HL-60 (cell line): ENCODE measurements at regions not wholly inside any gene's neighbourhood (a gene's known extent, or its start where the extent isn't known, plus 50 kb on each side); places are given as distances from the start of the nearest gene placed in this dataset.

Source experiments
- DNase-seq, 2 experiments: peaks; one replicate each; pipeline ENCODE4 v3.0.0-alpha.2; 2010 to 2020; ENCODE audit warnings: low read depth in 1 of 2, low spot score in 1 of 2
- H3K27ac ChIP-seq: fragments of 250-450 bp; sonication (Bioruptor Pico); replicated peaks from 2 replicates; pipeline ENCODE4 v1.5.1; 2020; ENCODE audit warnings: mild to moderate bottlenecking, moderate library complexity
- H3K27me3 ChIP-seq: fragments of 250-450 bp; sonication (Bioruptor Pico); 2 replicates; pipeline ENCODE4 v1.5.1; 2021; ENCODE audit warnings: mild to moderate bottlenecking, moderate library complexity; ENCODE audit not compliant: insufficient read depth, poor library complexity, severe bottlenecking
- H3K4me3 ChIP-seq: replicated peaks from 2 replicates; pipeline ENCODE4 v1.5.1; 2011; ENCODE audit warnings: mild to moderate bottlenecking, control low read depth, low read length; ENCODE audit not compliant: insufficient read depth
- GABPA ChIP-seq: IDR thresholded peaks from 2 replicates; pipeline ENCODE4 v1.6.1; 2012; ENCODE audit warnings: low read depth
- POLR2AphosphoS5 ChIP-seq: IDR thresholded peaks from 2 replicates; pipeline ENCODE4 v1.6.1; 2012; ENCODE audit warnings: low read depth
- SPI1 ChIP-seq: IDR thresholded peaks from 2 replicates; pipeline ENCODE4 v1.6.1; 2012; ENCODE audit warnings: low read depth, mild to moderate bottlenecking, borderline replicate concordance
- TF ChIP-seq, protein P1 (sequence below): IDR thresholded peaks from one replicate; pipeline ENCODE4 v1.5.1; 2011; ENCODE audit warnings: low read length, control low read depth, inconsistent platforms; ENCODE audit not compliant: insufficient read depth
- TF ChIP-seq, protein P2 (sequence below): IDR thresholded peaks from 2 replicates; pipeline ENCODE4 v1.6.1; 2012; ENCODE audit warnings: low read depth; ENCODE audit not compliant: insufficient replicate concordance

DNA sequence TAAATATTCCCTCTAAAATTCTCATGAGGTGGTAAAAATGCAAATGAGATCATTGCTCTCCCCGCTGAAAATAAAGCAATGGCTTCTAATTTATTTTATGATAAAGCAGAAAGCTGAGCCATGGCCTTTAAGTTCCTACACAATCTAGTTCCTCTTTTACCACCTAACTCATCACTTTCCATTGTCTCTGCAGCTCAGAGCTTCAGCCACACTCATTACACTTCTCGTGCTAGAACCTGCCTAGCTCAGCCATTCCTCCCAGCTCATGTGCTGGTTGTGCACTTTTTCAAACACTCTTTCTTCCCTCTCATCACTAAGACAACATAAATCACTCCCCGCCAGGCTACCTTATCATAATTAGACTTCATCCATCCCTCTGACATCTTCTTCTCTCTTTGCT, 1112.1 kb upstream of the PRKX start:
- H3K4me3 ChIP-seq, result no peak overlapping the region
- H3K27ac ChIP-seq, result no peak overlapping the region
- H3K27me3 ChIP-seq, result no peaks in the 10 kb centered on the region
- no peak for DNase-seq
- TF ChIP-seq GABPA (no peak), POLR2AphosphoS5 (no peak), SPI1 (no peak)
- TF ChIP-seq, protein P1, sequence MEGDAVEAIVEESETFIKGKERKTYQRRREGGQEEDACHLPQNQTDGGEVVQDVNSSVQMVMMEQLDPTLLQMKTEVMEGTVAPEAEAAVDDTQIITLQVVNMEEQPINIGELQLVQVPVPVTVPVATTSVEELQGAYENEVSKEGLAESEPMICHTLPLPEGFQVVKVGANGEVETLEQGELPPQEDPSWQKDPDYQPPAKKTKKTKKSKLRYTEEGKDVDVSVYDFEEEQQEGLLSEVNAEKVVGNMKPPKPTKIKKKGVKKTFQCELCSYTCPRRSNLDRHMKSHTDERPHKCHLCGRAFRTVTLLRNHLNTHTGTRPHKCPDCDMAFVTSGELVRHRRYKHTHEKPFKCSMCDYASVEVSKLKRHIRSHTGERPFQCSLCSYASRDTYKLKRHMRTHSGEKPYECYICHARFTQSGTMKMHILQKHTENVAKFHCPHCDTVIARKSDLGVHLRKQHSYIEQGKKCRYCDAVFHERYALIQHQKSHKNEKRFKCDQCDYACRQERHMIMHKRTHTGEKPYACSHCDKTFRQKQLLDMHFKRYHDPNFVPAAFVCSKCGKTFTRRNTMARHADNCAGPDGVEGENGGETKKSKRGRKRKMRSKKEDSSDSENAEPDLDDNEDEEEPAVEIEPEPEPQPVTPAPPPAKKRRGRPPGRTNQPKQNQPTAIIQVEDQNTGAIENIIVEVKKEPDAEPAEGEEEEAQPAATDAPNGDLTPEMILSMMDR, result no peak
- TF ChIP-seq, protein P2, sequence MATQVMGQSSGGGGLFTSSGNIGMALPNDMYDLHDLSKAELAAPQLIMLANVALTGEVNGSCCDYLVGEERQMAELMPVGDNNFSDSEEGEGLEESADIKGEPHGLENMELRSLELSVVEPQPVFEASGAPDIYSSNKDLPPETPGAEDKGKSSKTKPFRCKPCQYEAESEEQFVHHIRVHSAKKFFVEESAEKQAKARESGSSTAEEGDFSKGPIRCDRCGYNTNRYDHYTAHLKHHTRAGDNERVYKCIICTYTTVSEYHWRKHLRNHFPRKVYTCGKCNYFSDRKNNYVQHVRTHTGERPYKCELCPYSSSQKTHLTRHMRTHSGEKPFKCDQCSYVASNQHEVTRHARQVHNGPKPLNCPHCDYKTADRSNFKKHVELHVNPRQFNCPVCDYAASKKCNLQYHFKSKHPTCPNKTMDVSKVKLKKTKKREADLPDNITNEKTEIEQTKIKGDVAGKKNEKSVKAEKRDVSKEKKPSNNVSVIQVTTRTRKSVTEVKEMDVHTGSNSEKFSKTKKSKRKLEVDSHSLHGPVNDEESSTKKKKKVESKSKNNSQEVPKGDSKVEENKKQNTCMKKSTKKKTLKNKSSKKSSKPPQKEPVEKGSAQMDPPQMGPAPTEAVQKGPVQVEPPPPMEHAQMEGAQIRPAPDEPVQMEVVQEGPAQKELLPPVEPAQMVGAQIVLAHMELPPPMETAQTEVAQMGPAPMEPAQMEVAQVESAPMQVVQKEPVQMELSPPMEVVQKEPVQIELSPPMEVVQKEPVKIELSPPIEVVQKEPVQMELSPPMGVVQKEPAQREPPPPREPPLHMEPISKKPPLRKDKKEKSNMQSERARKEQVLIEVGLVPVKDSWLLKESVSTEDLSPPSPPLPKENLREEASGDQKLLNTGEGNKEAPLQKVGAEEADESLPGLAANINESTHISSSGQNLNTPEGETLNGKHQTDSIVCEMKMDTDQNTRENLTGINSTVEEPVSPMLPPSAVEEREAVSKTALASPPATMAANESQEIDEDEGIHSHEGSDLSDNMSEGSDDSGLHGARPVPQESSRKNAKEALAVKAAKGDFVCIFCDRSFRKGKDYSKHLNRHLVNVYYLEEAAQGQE, result no peak

DNA sequence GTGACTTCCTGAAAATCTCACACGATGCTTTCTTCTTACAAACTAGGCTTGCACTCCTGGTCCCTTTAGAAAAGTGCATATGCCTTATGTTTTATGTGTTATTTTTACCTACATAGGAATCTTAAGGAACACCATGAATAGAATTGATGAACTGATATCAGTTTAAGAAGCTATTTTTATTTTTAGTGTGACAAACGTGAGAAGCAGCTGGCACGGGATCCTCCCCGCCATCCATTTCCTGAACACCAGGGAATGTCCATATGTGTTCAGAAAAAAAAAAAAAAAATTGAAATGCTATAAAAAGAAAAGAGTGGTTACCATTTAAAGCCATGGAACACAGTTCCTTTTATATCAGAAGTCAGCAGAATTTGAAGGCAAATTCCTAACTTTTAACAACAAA, 1096.1 kb upstream of the PRKX start:
- DNase-seq, result no peak
- H3K4me3 ChIP-seq, result no peak overlapping the region
- no peak for TF ChIP-seq SPI1
- TF ChIP-seq POLR2AphosphoS5, result no peak
- TF ChIP-seq, protein P1, result no peak
- TF ChIP-seq, protein P2, result no peak
- TF ChIP-seq GABPA, result no peak
- no peak overlapping the region for H3K27ac ChIP-seq
- no peaks in the 10 kb centered on the region for H3K27me3 ChIP-seq

DNA sequence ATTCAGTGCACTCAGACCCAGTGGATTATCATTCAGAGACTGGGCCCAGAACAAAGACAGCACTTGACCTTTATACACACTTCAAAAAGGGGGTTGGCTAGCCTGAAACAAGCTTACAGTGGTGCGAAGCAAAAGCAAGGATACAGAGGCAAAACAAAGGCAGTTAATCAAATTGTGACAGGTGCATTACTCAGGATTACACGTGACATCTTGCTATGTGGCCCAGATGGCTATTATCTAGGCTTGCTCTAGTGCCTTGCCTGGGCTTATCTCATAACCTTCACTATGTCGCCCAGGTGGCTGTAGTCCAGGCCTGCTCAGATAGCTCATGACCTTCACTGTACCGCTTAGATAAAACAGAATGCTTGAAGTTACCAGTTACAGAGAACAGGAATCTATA, 1092.1 kb upstream of the PRKX start:
- TF ChIP-seq, protein P1, result no peak
- TF ChIP-seq, protein P2, result no peak
- TF ChIP-seq POLR2AphosphoS5 (no peak), SPI1 (no peak), GABPA (no peak)
- no peak for DNase-seq

More for the DNA sequence above, 1092.1 kb upstream of the PRKX start:
- no peak overlapping the region for H3K27ac ChIP-seq
- no peak overlapping the region for H3K4me3 ChIP-seq
- H3K27me3 ChIP-seq, result no peaks in the 10 kb centered on the region
